Chondrocyte (in vitro differentiated cells): ENCODE measurements at regions not wholly inside any gene's neighbourhood (a gene's known extent, or its start where the extent isn't known, plus 50 kb on each side); places are given as distances from the start of the nearest gene placed in this dataset.
A peak's percentile ranks its signal among the peaks of the same experiment; 100 is the strongest.

Source experiments
- DNase-seq: peaks from one replicate; pipeline ENCODE4 v3.0.0; 2021; ENCODE audit warnings: mixed read lengths, low spot score
- H3K27ac Mint-ChIP-seq: one replicate; pipeline ENCODE4 v1.8.0; 2021; ENCODE audit warnings: mild to moderate bottlenecking, moderate library complexity, mixed read lengths; ENCODE audit not compliant: unreplicated experiment
- H3K27me3 Mint-ChIP-seq: 2 replicates; pipeline ENCODE4 v1.8.0; 2021; ENCODE audit warnings: low read depth, mixed read lengths
- H3K36me3 Mint-ChIP-seq: 2 replicates; pipeline ENCODE4 v1.8.0; 2021; ENCODE audit warnings: low read depth, mixed read lengths
- H3K4me1 Mint-ChIP-seq: 2 replicates; pipeline ENCODE4 v1.8.0; 2021; ENCODE audit warnings: low read depth, mild to moderate bottlenecking, mixed read lengths
- H3K4me3 Mint-ChIP-seq: one replicate; pipeline ENCODE4 v1.8.0; 2021; ENCODE audit warnings: mild to moderate bottlenecking, moderate library complexity, mixed read lengths; ENCODE audit not compliant: unreplicated experiment
- H3K9me3 Mint-ChIP-seq: 2 replicates; pipeline ENCODE4 v1.8.0; 2021; ENCODE audit warnings: low read depth, mixed read lengths
- TF ChIP-seq, protein P1 (sequence below): fragments of 200-600 bp; sonication (generic); IDR thresholded peaks from 2 replicates; pipeline ENCODE4 v1.5.0; 2021; ENCODE audit warnings: antibody characterized with exemption, mild to moderate bottlenecking, moderate library complexity

DNA sequence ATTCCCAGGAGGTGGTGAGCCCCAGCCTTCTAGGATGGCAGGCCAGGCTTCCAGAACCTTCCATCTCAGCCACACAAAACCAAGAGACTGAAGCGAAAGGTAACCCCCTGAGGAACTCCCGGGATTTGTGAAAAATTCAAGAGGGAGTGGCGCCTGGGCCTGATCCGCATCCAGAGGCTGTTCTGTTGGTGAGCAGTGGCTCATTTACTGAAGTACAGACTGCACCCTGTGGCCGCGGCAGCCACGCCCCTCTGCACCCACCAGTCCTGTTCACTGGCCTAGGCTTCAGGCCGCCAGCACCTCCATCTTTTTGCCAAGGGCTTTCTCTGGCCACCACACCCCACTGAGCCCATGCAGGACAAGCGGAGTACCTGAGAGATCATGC is 79.1 kb upstream of the PTPN1 start:
- no peak for DNase-seq
- Mint-ChIP-seq H3K9me3 (no peaks in the 10 kb centered on the region), H3K27me3 (no peaks in the 10 kb centered on the region), H3K27ac (peak overlapping the region; percentile 87), H3K4me3 (no peak overlapping the region), H3K4me1 (peaks cover 33% of the 10 kb centered on the region), H3K36me3 (no peaks in the 10 kb centered on the region)
- TF ChIP-seq, protein P1, sequence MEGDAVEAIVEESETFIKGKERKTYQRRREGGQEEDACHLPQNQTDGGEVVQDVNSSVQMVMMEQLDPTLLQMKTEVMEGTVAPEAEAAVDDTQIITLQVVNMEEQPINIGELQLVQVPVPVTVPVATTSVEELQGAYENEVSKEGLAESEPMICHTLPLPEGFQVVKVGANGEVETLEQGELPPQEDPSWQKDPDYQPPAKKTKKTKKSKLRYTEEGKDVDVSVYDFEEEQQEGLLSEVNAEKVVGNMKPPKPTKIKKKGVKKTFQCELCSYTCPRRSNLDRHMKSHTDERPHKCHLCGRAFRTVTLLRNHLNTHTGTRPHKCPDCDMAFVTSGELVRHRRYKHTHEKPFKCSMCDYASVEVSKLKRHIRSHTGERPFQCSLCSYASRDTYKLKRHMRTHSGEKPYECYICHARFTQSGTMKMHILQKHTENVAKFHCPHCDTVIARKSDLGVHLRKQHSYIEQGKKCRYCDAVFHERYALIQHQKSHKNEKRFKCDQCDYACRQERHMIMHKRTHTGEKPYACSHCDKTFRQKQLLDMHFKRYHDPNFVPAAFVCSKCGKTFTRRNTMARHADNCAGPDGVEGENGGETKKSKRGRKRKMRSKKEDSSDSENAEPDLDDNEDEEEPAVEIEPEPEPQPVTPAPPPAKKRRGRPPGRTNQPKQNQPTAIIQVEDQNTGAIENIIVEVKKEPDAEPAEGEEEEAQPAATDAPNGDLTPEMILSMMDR = no peak

DNA sequence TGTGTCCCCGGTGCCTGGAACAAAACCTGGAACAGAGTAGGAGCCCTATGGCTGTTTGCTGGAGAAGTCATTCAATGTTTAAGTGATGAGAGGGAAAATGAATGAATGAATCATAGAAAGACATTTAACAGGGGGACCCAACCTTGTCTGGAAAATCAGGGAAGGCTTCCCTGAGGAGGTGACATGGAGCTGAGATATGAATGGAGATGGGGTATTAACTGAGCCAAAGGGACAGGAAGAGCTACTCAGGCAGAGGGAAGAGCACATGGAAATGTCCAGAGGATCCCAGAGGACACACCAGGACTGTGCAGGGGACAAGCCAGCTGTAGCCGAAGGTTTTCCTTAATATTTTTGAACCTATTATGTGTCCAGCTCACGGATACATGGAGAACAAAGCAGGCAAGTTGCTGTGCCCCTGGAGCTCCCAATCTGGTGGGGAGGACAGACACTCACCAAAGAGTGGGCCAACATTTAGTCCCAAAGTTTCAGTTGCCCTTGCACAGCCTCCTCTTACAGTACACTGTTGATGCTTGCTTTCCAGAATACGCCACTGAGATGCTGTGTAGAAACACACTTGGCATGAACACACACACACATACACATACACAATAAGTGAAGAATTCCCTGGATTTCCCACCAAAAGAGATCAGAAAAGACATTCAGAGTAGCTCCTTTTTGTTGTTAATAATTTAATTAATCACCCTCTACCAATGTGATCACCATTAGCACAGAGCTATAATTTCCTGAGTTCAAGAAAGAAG is 77.0 kb upstream of the PTPN1 start:
- TF ChIP-seq, protein P1 = no peak
- no peaks in the 10 kb centered on the region for H3K36me3 Mint-ChIP-seq
- H3K27me3 Mint-ChIP-seq = no peaks in the 10 kb centered on the region
- H3K27ac Mint-ChIP-seq = no peak overlapping the region
- no peaks in the 10 kb centered on the region for H3K9me3 Mint-ChIP-seq
- no peak for DNase-seq
- peaks cover 34% of the 10 kb centered on the region for H3K4me1 Mint-ChIP-seq
- no peak overlapping the region for H3K4me3 Mint-ChIP-seq

DNA sequence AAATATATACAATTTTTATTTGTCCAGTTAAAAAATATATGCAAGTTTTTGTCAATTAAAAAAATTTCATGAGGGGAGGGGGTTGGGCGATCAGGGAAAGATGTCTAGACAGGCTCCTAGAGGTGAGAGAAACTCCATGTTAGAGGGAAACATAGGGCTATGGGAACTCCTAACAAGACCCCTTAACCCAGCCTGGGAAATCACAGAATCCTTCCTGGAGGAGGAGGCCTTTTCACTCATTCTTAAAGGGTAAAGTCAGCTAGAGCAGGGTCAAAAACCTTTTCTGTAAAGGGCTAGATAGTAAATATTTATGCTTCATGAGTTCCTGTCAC is 75.9 kb upstream of the PTPN1 start:
- Mint-ChIP-seq H3K36me3 (no peaks in the 10 kb centered on the region), H3K27ac (no peak overlapping the region), H3K27me3 (no peaks in the 10 kb centered on the region), H3K9me3 (no peaks in the 10 kb centered on the region), H3K4me1 (peaks cover 31% of the 10 kb centered on the region), H3K4me3 (no peak overlapping the region)
- TF ChIP-seq, protein P1 = no peak
- DNase-seq = no peak

DNA sequence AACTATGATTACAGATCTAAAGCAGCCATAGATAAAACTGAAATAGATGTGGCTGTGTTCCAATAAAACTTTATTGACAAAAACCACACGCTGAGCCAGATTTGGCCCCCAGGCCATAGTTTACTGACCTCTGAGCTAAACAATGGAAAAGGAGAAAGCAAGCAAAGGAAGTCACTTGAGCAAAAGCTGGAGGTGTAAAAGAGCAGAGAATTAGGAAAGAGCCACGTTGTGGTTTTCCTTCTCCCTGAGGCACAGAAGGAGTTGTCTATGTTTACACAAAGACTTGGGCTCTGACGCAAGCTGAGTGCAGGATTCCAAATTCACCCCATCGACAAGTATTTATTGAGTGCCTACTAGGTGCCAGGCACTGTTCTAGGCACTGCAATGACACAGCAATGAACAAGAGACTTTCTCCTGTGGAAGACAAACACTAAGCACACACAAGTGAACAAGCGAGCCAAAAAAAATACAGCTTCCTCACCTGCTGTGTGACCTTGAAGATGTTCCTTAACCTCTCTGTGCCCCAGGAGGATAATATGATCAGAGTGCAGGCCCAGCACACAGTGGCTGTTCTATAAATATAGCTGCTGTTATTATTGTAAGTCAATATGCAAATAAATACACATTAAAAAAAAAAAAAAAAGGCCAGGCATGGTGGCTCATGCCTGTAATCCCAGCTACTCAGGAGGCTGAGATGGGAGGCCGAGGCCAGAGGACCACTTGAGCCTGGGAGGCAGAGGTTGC is 75.4 kb upstream of the PTPN1 start:
- H3K36me3 Mint-ChIP-seq = no peaks in the 10 kb centered on the region

DNA sequence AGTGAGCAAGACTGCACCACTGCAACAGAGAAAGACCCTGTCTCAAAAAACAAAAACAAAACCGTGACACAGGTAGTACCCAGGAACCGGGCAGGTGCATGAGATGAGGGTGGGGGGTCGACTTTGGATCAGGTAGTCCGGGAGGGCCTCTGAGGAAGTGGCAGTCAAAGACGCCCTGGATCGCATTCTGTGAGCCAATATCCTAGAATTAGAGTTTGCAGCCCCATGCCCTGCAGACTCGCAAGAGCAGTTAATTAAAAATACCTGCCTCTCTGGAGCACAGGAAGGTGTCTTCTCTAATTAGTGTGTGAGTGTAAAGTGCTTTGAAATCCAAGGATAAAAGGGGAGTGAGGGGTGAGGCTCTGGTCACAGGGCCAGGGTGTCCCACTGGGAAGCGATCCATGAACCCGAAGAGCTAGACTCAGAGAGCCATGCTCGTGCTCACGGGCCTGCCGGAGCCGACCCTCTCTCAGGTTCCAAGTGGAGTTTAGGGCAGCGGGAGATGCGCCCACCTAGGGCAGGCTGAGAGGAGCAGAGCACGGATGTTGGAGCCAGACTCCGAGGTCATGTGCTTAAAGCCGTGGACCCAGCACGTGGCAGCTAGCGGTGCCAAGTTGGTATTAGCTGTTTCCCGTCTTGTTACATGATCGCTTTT is 74.7 kb upstream of the PTPN1 start:
- no peaks in the 10 kb centered on the region for H3K9me3 Mint-ChIP-seq
- no peak overlapping the region for H3K4me3 Mint-ChIP-seq
- H3K27ac Mint-ChIP-seq = no peak overlapping the region
- TF ChIP-seq, protein P1 = no peak
- DNase-seq = no peak
- H3K4me1 Mint-ChIP-seq = peaks cover 36% of the 10 kb centered on the region
- no peaks in the 10 kb centered on the region for H3K27me3 Mint-ChIP-seq
- H3K36me3 Mint-ChIP-seq = no peaks in the 10 kb centered on the region

More for the DNA sequence above, 75.4 kb upstream of the PTPN1 start:
- Mint-ChIP-seq H3K4me3 (no peak overlapping the region), H3K9me3 (no peaks in the 10 kb centered on the region), H3K27me3 (no peaks in the 10 kb centered on the region), H3K27ac (no peak overlapping the region), H3K4me1 (peaks cover 33% of the 10 kb centered on the region)
- DNase-seq = no peak
- TF ChIP-seq, protein P1 = no peak
